GM12891 (cell line): ENCODE measurements at regions not wholly inside any gene's neighbourhood (a gene's known extent, or its start where the extent isn't known, plus 50 kb on each side); places are given as distances from the start of the nearest gene placed in this dataset.
"Not testable (repeated sequence)": the region's sequence is repeated elsewhere in the genome, so short reads cannot be mapped to it uniquely, and the experiment has no call there.

Source experiments
- DNase-seq: peaks from one replicate; pipeline ENCODE4 v3.0.0; 2011; ENCODE audit warnings: low spot score; ENCODE audit not compliant: insufficient read length
- FAIRE-seq: peaks from 2 replicates; lab custom pipeline; 2011; peaks lifted over from hg19 to GRCh38; lab: Jason Lieb, UNC
- PAX5 ChIP-seq: IDR thresholded peaks from 2 replicates; pipeline ENCODE4 v1.6.1; 2011; ENCODE audit warnings: low read length, moderate library complexity, mild to moderate bottlenecking; ENCODE audit not compliant: insufficient read depth, severe bottlenecking
- POLR2A ChIP-seq: IDR thresholded peaks from 2 replicates; pipeline ENCODE4 v1.6.1; 2011; ENCODE audit warnings: low read depth, low read length, control low read depth
- POLR2AphosphoS5 ChIP-seq: IDR thresholded peaks from 2 replicates; pipeline ENCODE4 v1.6.1; 2011; ENCODE audit warnings: low read depth, low read length, control low read depth
- POU2F2 ChIP-seq: IDR thresholded peaks from 2 replicates; pipeline ENCODE4 v1.6.1; 2011; ENCODE audit warnings: low read depth, mild to moderate bottlenecking, control low read depth, low read length, moderate library complexity
- SPI1 ChIP-seq: IDR thresholded peaks from 2 replicates; pipeline ENCODE4 v1.6.1; 2011; ENCODE audit warnings: low read depth, low read length, control low read depth
- TAF1 ChIP-seq: IDR thresholded peaks from 2 replicates; pipeline ENCODE4 v1.6.1; 2011; ENCODE audit warnings: low read depth, low read length, control low read depth

DNA sequence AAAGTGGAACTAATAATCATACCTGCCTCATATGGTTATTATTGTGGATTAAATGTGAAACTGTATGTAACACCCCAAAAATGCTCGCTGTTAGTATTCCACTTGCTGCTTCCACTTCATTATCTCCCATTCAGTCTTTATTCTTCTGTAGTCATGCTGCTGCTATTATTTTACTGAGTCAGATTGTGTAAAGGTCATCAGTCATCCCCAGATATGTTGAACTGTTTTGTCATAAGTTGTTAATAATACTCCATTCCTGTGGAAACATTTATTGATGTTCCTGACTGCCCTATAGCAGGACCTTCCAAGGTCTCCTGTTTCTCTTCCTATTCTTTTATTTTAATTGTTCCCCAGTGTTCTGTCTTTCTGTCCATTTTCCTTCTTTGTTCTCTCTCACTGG lies 1148.3 kb downstream of the EPHA7 start:
- DNase-seq (no peak), FAIRE-seq (no peak)
- no peak for TF ChIP-seq POLR2AphosphoS5
- no peak for TF ChIP-seq POU2F2
- no peak for TF ChIP-seq POLR2A
- TF ChIP-seq TAF1: no peak
- no peak for TF ChIP-seq PAX5
- TF ChIP-seq SPI1: no peak

- DNase-seq: no peak
- FAIRE-seq: no peak
- no peak for TF ChIP-seq POLR2AphosphoS5
- TF ChIP-seq TAF1: no peak
- TF ChIP-seq POLR2A: no peak
- TF ChIP-seq SPI1: no peak
- TF ChIP-seq PAX5: no peak
- TF ChIP-seq POU2F2: no peak
Observed at GRCh38 chr6:92270365-92270764, 1149.0 kb downstream of the EPHA7 start.

- FAIRE-seq (no peak), DNase-seq (no peak)
- TF ChIP-seq TAF1 (no peak), POLR2AphosphoS5 (no peak), POU2F2 (no peak), POLR2A (no peak), SPI1 (no peak), PAX5 (no peak)
Observed at GRCh38 chr6:92267335-92267734, 1152.0 kb downstream of the EPHA7 start.

- no peak for TF ChIP-seq POLR2AphosphoS5
- no peak for TF ChIP-seq POU2F2
- no peak for TF ChIP-seq PAX5
- no peak for TF ChIP-seq POLR2A
- TF ChIP-seq TAF1: no peak
- TF ChIP-seq SPI1: no peak
- no peak for FAIRE-seq
- DNase-seq: no peak
Observed at GRCh38 chr6:92263864-92264263, 1155.5 kb downstream of the EPHA7 start.

- DNase-seq (no peak), FAIRE-seq (no peak)
- TF ChIP-seq POU2F2 (no peak), PAX5 (no peak), SPI1 (no peak), POLR2A (no peak), POLR2AphosphoS5 (no peak), TAF1 (no peak)
Observed at GRCh38 chr6:92259171-92259570, 1160.2 kb downstream of the EPHA7 start.

DNA sequence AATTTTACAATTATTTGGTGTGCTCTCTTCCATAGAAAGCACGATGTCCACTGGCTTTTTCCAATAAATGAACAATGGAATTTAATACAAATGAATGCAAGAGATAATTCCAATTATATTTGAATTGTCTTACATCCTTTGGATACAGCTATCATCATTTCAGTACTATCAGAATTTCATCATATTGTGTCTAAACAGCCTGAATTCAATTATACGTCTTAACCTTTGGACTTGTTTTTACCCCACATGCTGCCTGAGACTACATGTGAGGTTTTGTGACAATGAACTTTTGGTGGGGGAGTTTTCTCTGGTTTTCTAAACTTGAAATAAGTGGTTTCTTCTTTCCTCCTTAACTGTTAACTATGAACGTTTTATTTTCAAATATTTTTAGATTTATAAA lies 1176.0 kb downstream of the EPHA7 start:
- no peak for TF ChIP-seq PAX5
- TF ChIP-seq POLR2AphosphoS5: no peak
- no peak for TF ChIP-seq TAF1
- TF ChIP-seq POLR2A: no peak
- no peak for TF ChIP-seq POU2F2
- TF ChIP-seq SPI1: no peak
- DNase-seq (no peak), FAIRE-seq (no peak)

- DNase-seq: no peak
- FAIRE-seq: no peak
- TF ChIP-seq POLR2A (no peak), PAX5 (no peak), POU2F2 (no peak), TAF1 (no peak), POLR2AphosphoS5 (no peak), SPI1 (no peak)
Observed at GRCh38 chr6:92231171-92231701, 1188.1 kb downstream of the EPHA7 start.

- FAIRE-seq, DNase-seq: not testable (repeated sequence)
Observed at GRCh38 chr6:92219987-92220386, 1199.4 kb downstream of the EPHA7 start.

DNA sequence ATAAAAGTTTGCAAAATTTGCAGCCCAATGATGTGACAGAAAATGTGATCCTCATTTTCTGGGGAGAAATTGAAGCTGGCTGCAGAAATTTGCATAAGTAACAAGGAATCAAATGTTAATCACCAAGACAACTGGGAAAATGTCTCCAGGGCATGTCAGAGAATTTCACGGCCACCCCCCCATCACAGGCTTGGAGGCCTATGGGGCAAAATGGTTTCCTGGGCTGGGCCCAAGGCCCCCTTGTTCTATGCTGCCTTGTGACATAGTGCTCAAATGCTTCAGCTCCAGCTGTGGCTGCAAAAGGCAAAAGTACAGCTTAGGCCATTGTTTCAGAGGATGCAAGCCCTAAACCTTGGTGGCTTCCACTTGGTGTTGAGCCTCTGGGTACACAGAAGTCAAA lies 1202.6 kb downstream of the EPHA7 start:
- TF ChIP-seq PAX5: no peak
- no peak for TF ChIP-seq POLR2AphosphoS5
- TF ChIP-seq POU2F2: no peak
- no peak for TF ChIP-seq TAF1
- no peak for TF ChIP-seq SPI1
- no peak for TF ChIP-seq POLR2A
- DNase-seq (no peak), FAIRE-seq (no peak)

DNA sequence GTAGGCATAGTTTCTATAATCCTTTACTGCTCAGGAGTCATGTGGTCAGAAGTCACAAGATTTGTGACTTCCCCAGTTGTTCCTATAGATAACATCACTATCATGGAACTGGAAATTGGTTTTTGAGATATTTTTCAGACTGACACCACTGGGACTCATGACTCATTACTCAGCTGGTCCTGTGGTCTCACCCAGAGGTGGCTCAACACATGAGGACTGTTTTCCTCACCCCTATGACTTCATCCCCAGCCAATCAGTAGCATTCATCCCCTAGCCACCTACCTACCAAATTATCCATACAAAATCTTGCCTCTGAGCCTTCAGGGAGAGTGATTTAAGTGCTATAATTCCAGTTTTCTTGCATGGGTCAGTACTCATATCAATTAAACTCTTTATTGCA lies 1217.7 kb downstream of the EPHA7 start:
- TF ChIP-seq POLR2AphosphoS5: no peak
- TF ChIP-seq PAX5: no peak
- TF ChIP-seq POLR2A: no peak
- no peak for TF ChIP-seq TAF1
- TF ChIP-seq SPI1: no peak
- TF ChIP-seq POU2F2: no peak
- no peak for DNase-seq
- no peak for FAIRE-seq
